ENCODE measurements at regions not wholly inside any gene's neighbourhood (a gene's known extent, or its start where the extent isn't known, plus 50 kb on each side); places are given as distances from the start of the nearest gene placed in this dataset.

- DNase-seq (ENCODE audit: low read depth) (peak; percentile 7), FAIRE-seq (no peak)
- Mint-ChIP-seq H3K36me3 (ENCODE audit: low read depth, unreplicated experiment) (no peaks in the 10 kb centered on the region), H3K9me3 (ENCODE audit: unreplicated experiment) (peaks cover 4% of the 10 kb centered on the region), H3K27me3 (ENCODE audit: low read depth, unreplicated experiment) (no peaks in the 10 kb centered on the region), H3K4me1 (ENCODE audit: low read depth, unreplicated experiment) (peaks cover 25% of the 10 kb centered on the region), H3K4me3 (ENCODE audit: unreplicated experiment) (no peak overlapping the region), H3K27ac (ENCODE audit: unreplicated experiment) (no peak overlapping the region)
- H3K79me2 ChIP-seq (ENCODE audit: insufficient read depth, low read length), result no peaks in the 10 kb centered on the region
- TF ChIP-seq CTCF (IDR thresholded peaks at IDR 0.05; ENCODE audit: insufficient read depth, low read depth, low read length) (no peak), EZH2 (IDR thresholded peaks at IDR 0.05; ENCODE audit: insufficient read depth, low read length) (no peak)
- H3K27me3 ChIP-seq (ENCODE audit: insufficient read depth, low read length), result no peaks in the 10 kb centered on the region
- H4K20me1 ChIP-seq (ENCODE audit: insufficient read depth, low read length), result no peaks in the 10 kb centered on the region
- H3K27ac ChIP-seq (ENCODE audit: low read depth, low read length), result no peak overlapping the region
- H3K4me1 ChIP-seq (ENCODE audit: insufficient read depth, low read length), result no peaks in the 10 kb centered on the region
- no peaks in the 10 kb centered on the region for H3K36me3 ChIP-seq (ENCODE audit: insufficient read depth, low read length)
- peak overlapping the region; percentile 13 for H3K4me2 ChIP-seq (ENCODE audit: low read length)
- no peak overlapping the region for H2AFZ ChIP-seq (ENCODE audit: low read depth, low read length)
- no peaks in the 10 kb centered on the region for H3K9me3 ChIP-seq (ENCODE audit: insufficient read depth, low read depth, low read length)
- no peak overlapping the region for H3K4me3 ChIP-seq (ENCODE audit: insufficient read depth, low read depth, low read length)
- no peak overlapping the region for H3K9ac ChIP-seq (ENCODE audit: low read length)
These were observed 245.4 kb downstream of the METTL4 start for GRCh38 chr18:2325933-2326332.

GRCh38 chr18:2326999-2327398, 244.3 kb downstream of the METTL4 start:
- H3K4me1 ChIP-seq (ENCODE audit: insufficient read depth, low read length), result no peaks in the 10 kb centered on the region
- TF ChIP-seq EZH2 (IDR thresholded peaks at IDR 0.05; ENCODE audit: insufficient read depth, low read length) (no peak), CTCF (IDR thresholded peaks at IDR 0.05; ENCODE audit: insufficient read depth, low read depth, low read length) (no peak)
- FAIRE-seq, result no peak
- Mint-ChIP-seq H3K9me3 (ENCODE audit: unreplicated experiment) (peaks cover 3% of the 10 kb centered on the region), H3K27ac (ENCODE audit: unreplicated experiment) (no peak overlapping the region), H3K36me3 (ENCODE audit: low read depth, unreplicated experiment) (no peaks in the 10 kb centered on the region), H3K27me3 (ENCODE audit: low read depth, unreplicated experiment) (no peaks in the 10 kb centered on the region), H3K4me1 (ENCODE audit: low read depth, unreplicated experiment) (peaks cover 25% of the 10 kb centered on the region), H3K4me3 (ENCODE audit: unreplicated experiment) (no peak overlapping the region)
- no peaks in the 10 kb centered on the region for H3K9me3 ChIP-seq (ENCODE audit: insufficient read depth, low read depth, low read length)
- H3K4me3 ChIP-seq (ENCODE audit: insufficient read depth, low read depth, low read length), result no peak overlapping the region
- peak; percentile 20 for DNase-seq (ENCODE audit: low read depth)
- H3K79me2 ChIP-seq (ENCODE audit: insufficient read depth, low read length), result no peaks in the 10 kb centered on the region
- no peaks in the 10 kb centered on the region for H3K36me3 ChIP-seq (ENCODE audit: insufficient read depth, low read length)
- no peak overlapping the region for H2AFZ ChIP-seq (ENCODE audit: low read depth, low read length)
- no peaks in the 10 kb centered on the region for H4K20me1 ChIP-seq (ENCODE audit: insufficient read depth, low read length)
- H3K9ac ChIP-seq (ENCODE audit: low read length), result no peak overlapping the region
- no peak overlapping the region for H3K27ac ChIP-seq (ENCODE audit: low read depth, low read length)
- H3K4me2 ChIP-seq (ENCODE audit: low read length), result no peak overlapping the region
- H3K27me3 ChIP-seq (ENCODE audit: insufficient read depth, low read length), result no peaks in the 10 kb centered on the region

GRCh38 chr18:2330764-2331163, 240.5 kb downstream of the METTL4 start:
- no peaks in the 10 kb centered on the region for H3K36me3 ChIP-seq (ENCODE audit: insufficient read depth, low read length)
- H3K27me3 Mint-ChIP-seq (ENCODE audit: low read depth, unreplicated experiment), result no peaks in the 10 kb centered on the region
- no peak overlapping the region for H2AFZ ChIP-seq (ENCODE audit: low read depth, low read length)
- H3K4me3 Mint-ChIP-seq (ENCODE audit: unreplicated experiment), result no peak overlapping the region
- TF ChIP-seq CTCF (IDR thresholded peaks at IDR 0.05; ENCODE audit: insufficient read depth, low read depth, low read length) (no peak), EZH2 (IDR thresholded peaks at IDR 0.05; ENCODE audit: insufficient read depth, low read length) (no peak)
- no peak overlapping the region for H3K9ac ChIP-seq (ENCODE audit: low read length)
- no peak overlapping the region for H3K27ac ChIP-seq (ENCODE audit: low read depth, low read length)
- H3K36me3 Mint-ChIP-seq (ENCODE audit: low read depth, unreplicated experiment), result no peaks in the 10 kb centered on the region
- no peaks in the 10 kb centered on the region for H3K27me3 ChIP-seq (ENCODE audit: insufficient read depth, low read length)
- H4K20me1 ChIP-seq (ENCODE audit: insufficient read depth, low read length), result no peaks in the 10 kb centered on the region
- DNase-seq (ENCODE audit: low read depth) (no peak), FAIRE-seq (no peak)
- no peaks in the 10 kb centered on the region for H3K79me2 ChIP-seq (ENCODE audit: insufficient read depth, low read length)
- H3K4me3 ChIP-seq (ENCODE audit: insufficient read depth, low read depth, low read length), result no peak overlapping the region
- peaks cover 3% of the 10 kb centered on the region for H3K9me3 Mint-ChIP-seq (ENCODE audit: unreplicated experiment)
- H3K27ac Mint-ChIP-seq (ENCODE audit: unreplicated experiment), result no peak overlapping the region
- no peaks in the 10 kb centered on the region for H3K4me1 ChIP-seq (ENCODE audit: insufficient read depth, low read length)
- no peak overlapping the region for H3K4me2 ChIP-seq (ENCODE audit: low read length)
- no peaks in the 10 kb centered on the region for H3K9me3 ChIP-seq (ENCODE audit: insufficient read depth, low read depth, low read length)
- peaks cover 20% of the 10 kb centered on the region for H3K4me1 Mint-ChIP-seq (ENCODE audit: low read depth, unreplicated experiment)

Data from astrocyte (in vitro differentiated cells and primary cell).